Stimulated activated CD4-positive, alpha-beta T cell treated with anti-CD3 and anti-CD28 coated beads, Interleukin-1b, Interleukin-23, amount 100 ng/mL, for 4 hours (primary cell): ENCODE measurements at regions not wholly inside any gene's neighbourhood (a gene's known extent, or its start where the extent isn't known, plus 50 kb on each side); places are given as distances from the start of the nearest gene placed in this dataset.

ENCODE experiments used
- DNase-seq, 2 donors: peaks; one replicate each; pipeline ENCODE4 v3.0.0-alpha.2; 2020; ENCODE audit warnings: low read depth in 2 of 2

- DNase-seq: no peak
These were observed 207.6 kb upstream of the KLF6 start for GRCh38 chr10:3992382-3993178.

DNA sequence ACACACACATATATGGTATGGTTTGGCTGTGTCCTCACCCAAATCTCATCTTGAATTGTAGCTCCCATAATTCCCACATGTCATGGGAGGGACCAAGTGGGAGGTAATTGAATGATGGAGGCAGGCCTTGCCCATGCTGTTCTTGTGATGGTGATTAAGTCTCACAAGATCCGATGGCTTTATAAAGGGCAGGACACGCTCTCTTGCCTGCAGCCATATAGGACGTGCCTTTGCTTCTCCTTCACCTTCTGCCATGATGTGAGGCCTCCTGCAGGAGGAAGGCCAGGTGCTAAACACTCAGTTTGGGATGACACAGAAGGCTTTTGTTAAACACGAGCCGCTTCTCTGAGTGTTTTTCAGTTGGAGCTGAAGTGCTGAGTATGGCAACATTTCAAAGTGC, 205.3 kb upstream of the KLF6 start:
- no peak for DNase-seq

DNA sequence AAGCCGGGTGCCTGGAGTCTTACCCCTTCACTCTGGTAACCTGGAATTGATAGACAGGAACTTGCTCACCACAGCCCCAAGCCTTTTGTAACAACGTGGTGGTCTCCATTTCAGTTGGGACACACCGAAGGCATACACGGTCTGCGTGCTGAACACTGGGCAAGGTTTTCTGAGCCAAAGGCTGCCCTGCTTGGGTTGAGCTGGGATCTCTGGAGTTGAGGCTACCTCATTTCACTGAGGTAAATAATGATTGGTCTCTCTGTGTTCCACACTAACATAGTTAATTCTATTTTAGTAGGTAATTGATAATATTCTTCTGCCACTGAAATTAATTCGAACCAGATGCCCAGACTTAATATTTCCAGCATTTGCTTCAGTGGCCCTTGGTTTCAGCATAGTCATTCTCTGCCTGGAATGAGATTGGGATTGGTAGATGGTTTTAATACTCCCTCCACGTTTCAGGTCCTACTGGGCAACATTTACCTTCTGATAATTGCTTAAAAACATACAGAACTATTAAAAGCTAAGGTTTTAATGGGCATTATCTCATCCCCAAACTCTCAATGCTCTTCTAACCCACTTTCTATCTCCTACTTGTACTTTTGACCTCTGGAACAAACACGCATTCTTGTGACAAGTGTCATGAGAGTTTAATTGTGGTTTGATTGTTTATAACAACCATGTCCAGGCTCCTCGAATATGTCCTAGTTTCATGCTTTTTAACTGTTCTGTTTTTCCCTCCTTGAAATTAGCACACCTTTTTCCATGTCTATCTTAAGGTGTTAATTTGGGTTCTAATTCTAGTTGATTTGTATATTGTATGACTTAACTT, 202.3 kb upstream of the KLF6 start:
- DNase-seq: no peak

GRCh38 chr10:3986493-3987142, 201.6 kb upstream of the KLF6 start:
- DNase-seq: no peak

- DNase-seq: no peak
These were observed 197.9 kb upstream of the KLF6 start for GRCh38 chr10:3982746-3983442.

DNA sequence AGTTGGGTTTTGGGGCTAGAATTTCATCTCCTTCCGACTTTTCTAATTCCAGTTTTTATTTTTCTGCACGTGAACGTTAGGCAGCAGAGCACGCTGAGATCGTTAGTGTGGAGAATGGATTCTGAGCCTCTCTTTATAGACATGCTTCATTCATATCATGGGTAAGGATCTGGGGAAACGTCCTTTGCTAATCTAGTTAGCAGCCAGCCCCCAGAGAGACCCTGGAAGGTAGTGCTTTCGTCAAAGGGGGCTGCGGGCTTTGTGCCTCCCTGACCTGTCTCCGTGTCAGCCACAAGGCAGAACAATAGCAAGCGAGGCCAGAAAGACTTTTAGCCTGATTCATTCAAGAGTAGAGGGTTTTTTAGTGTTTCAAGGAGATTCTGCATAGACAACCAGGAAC, 196.3 kb upstream of the KLF6 start:
- DNase-seq: no peak

- no peak for DNase-seq
These were observed 195.7 kb upstream of the KLF6 start for GRCh38 chr10:3980660-3981059.

GRCh38 chr10:3980144-3980543, 195.1 kb upstream of the KLF6 start:
- DNase-seq: no peak

- DNase-seq: no peak
These were observed 193.8 kb upstream of the KLF6 start for GRCh38 chr10:3978761-3979160.

- no peak for DNase-seq
These were observed 193.2 kb upstream of the KLF6 start for GRCh38 chr10:3978174-3978573.

DNA sequence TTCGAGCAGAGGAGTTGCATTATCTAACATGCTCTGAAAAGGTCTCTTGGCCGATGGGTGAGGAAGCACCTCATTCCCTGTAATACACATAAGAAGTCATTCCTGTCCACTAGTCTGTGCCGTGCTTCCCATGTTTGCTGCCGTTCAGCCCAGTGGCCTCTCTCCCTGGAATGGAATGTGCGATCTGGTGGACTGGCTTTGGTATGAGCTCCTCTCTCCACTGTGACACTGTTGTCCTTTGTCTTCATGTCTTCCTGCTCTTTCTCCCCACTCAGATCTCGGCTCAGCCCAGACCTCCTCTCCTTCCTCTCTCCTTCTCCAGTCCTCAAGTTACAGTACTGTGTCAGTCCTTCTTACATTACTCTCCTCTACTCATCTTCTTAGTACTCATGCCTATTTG, 192.8 kb upstream of the KLF6 start:
- no peak for DNase-seq

DNA sequence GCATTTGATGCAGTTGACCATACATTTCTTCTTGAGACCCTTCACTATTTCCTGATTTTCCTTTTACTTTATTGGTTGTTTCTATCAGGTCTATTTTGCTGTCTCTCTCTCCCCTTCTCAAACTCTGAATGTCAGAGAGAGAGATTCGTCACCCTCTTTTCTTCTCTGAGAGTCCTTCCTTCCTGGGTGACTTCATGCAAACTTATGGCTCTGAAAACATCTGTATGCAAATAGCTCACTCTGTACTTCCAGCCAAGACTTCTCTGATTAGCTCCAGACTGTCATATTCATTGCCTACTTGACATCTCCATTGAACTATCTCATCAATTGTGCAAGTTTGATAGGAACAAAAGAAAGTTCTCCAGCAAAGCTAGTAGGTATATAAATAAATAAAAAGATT, 191.7 kb upstream of the KLF6 start:
- DNase-seq: no peak

DNA sequence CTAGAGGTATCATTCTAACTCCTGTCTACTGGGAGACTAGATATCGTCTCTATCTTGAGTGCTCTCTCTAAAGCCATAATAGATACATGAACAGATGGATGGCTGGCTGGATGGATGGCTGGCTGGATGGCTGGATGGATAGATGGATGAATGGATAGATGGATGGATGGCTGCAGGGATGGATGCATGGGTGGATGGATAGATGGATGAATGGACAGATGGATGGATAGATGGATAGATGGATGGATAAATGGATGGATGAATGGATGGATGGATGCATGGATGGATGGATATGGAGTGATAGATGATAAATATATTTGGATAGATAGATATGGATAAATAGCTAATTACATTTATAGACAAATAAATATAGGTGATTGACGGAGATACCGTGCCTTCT, 191.2 kb upstream of the KLF6 start:
- no peak for DNase-seq

DNA sequence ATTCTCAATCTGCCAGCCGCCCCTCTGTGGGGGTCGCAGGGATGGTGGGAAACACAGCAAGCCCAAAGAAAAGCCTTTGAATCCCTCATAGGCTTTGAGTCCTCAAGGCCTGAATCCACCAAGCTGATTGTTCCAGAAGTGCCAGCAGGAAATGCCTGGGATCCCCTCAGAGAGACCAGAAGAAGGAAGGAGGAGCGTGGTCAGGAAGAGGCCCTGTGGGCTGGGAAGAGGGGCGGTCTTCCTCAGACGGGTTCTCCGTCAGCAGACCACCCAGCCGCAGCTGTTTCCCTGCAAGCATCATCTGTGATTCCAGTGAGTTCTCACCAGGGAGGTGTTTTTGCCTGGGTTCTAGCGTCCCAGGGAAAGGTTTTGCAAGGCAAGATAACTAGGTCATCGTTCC, 190.0 kb upstream of the KLF6 start:
- DNase-seq: no peak

DNA sequence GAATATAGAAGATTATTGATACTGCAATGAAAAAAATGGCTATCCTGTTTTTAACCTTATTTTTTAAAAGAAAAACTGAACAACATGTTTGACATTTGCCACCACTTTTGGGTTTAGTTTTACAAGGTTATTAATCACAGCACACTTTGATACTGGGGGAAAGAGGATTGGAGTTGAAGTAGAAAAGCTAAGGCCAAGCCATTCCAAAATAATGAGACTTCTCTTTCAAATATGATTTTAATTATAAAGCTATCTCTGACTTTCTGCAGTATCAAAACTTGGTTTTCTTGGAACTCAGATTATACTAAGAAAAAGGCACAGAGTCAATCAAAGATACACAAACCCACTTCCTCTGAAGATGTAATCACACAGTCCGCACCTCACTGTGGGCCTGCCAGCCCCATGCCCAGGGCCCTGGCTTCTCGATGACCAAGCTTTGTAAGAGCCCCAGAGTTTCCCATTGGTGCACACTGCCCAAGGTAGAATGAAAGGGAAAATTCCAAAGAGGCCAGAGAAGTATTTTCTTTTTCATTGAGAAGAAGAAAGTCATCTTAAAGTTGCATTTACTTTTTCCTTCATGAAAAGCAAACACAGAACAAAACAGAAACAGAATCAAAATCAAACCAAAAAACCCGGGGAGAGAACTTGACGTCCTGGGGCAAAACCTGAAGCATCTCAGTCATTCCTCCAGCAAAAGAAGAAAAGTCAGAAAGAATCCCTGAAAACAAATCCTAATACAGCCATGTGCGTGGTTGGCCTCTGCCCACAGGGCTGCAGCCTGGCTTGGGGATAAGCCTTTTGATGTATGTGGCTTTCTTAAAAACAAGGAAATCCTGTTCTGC, 187.7 kb upstream of the KLF6 start:
- DNase-seq: no peak

DNA sequence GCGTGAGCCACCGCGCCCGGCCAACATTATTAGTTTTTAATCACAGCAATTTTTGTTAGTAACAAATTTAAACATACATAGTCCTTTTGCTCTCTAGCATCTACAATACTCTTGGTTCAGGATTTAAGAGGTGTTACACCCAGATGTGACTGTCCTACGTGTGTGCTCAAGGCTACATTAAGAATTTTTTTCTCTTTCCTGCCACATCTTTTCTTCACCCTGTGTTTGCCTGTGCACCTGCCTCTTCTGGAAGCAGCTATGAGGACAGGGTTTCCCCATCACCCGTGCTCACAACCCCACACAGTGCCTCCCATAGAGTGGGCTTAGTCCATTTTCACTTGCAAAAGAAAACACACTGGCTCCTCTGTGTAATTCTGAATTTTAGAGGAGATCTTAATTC, 186.7 kb upstream of the KLF6 start:
- DNase-seq: no peak

DNA sequence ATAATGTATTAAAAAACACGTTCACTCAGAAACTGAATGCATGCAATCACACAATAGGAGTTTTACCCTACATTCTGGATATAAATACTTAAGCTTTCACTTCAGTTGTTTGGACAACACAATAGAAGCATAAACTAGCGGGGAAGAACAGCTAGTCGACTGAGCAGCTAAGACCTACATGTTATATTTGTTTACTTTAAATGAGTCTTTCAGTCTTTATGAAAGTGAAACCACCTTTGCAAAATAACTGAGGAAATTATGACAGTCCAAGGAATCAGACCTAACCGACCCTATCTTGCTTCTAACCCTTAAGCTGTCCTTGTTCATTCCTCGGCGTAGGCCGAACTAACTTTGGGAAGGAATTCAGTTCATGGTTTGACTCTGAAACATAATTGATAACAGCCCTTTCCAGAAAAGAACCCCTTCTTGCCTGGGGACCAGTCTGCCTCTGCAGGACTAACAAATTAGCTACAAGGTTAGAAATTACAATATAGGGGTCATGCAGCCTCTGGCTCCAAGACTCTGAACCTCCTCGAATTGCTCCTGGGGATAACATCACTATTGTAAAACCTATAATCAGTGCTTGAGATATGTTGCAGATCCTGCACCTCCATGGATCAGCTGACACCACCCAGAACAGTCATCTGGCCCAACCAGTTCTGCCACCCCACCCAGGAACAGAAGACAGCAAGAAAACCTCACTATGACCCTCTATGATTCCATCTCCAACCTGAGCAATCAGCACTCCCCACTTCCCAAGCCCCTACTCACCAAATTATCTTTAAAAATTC, 185.1 kb upstream of the KLF6 start:
- DNase-seq: no peak

GRCh38 chr10:3968727-3969126, 183.7 kb upstream of the KLF6 start:
- no peak for DNase-seq

DNA sequence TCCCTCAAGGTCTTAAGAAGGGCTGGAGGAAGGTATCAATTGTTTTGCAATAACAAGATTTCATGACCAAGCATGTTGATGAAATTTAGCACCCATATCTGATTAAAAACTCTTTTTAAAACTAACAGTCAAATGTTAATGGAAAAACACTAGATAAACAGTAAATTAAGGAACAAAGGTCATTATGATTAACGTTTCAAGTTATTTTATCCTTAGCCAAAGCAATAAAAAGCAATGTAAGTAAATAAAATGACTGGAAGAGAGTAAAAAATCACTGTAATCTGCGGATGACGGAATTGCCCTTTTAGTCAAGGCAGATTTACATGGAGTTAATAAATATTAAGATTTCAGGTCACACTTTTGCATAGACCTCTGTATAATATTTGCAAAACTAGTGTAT, 179.5 kb upstream of the KLF6 start:
- no peak for DNase-seq

DNA sequence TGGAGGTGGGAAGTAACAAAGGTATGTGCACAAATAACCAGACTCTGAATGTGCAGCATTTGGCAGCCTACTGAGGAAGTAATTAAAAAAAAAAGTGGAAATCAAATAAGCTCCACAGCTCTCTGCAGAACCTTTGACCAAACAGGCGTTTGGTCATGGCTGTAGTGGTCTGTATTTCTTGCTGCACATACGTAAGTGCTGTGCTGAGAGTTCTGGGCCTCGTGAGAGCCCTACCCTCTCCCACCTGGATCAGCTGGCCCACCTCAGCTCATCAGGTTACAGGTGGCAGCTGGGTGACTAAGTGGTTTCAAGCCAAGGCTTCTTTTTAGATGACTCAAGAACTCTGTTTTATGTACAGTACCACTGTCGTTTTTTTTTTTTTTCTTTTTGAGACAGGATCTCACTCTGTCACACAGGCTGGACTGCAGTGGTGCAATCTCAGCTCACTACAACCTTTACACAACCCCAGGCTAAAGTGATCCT, 178.2 kb upstream of the KLF6 start:
- no peak for DNase-seq
